ENCODE measurements at regions not wholly inside any gene's neighbourhood (a gene's known extent, or its start where the extent isn't known, plus 50 kb on each side); places are given as distances from the start of the nearest gene placed in this dataset.
A peak's percentile ranks its signal among the peaks of the same experiment; 100 is the strongest.

DNA sequence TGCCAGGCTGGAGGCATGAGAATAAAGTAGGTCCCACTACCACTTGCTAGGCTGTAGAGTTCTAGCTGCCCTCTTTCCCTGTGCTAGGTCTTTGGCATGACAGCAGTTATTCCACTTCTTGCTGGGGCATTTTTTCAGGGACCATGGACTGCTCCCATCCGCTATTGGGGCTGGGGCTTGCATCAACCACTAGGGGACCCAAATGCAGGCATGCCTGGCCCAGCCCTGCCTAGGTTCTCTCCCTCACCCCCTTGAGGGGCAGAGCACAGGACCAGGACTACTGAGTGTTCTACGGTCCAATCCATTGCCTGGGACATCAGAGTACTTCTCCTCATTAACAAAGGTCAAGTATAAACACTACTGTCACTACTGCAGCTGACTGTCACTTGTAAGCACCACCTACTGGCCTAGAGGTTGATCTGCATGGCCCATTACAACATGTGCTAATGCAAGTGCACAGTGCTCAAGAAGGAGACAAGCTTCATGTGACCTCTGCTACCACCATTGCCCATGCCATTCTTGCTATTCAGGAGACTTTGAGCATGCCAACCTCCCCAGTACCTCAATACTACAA lies 270.5 kb downstream of the MBNL1 start:
- Histone ChIP-seq H3K36me3 (no peaks in the 10 kb centered on the region), H3K4me1 (no peaks in the 10 kb centered on the region), H3K27me3 (no peaks in the 10 kb centered on the region), H3K4me3 (no peak overlapping the region), H3K27ac (no peak overlapping the region), H3K9me3 (no peaks in the 10 kb centered on the region)
- intact Hi-C loops (cut with DNase I; ENCODE audit: low total_unique reads) = no loop called here
- WGBS, 2 donors (ENCODE audit: low coverage in 1 of 2) = 78% methylated on average over 2 of the region's 2 CpGs; no CpG with 5 or more reads in 1 of the 2 donors
- TF ChIP-seq, protein P1, sequence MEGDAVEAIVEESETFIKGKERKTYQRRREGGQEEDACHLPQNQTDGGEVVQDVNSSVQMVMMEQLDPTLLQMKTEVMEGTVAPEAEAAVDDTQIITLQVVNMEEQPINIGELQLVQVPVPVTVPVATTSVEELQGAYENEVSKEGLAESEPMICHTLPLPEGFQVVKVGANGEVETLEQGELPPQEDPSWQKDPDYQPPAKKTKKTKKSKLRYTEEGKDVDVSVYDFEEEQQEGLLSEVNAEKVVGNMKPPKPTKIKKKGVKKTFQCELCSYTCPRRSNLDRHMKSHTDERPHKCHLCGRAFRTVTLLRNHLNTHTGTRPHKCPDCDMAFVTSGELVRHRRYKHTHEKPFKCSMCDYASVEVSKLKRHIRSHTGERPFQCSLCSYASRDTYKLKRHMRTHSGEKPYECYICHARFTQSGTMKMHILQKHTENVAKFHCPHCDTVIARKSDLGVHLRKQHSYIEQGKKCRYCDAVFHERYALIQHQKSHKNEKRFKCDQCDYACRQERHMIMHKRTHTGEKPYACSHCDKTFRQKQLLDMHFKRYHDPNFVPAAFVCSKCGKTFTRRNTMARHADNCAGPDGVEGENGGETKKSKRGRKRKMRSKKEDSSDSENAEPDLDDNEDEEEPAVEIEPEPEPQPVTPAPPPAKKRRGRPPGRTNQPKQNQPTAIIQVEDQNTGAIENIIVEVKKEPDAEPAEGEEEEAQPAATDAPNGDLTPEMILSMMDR (IDR thresholded peaks at IDR 0.05) = peak in 2 of 5 experiments; percentile 10 to 15
- TF ChIP-seq POLR2A (IDR thresholded peaks at IDR 0.05) (no peak), POLR2AphosphoS5 (IDR thresholded peaks at IDR 0.05) (no peak), EP300 (IDR thresholded peaks at IDR 0.05; ENCODE audit: low read depth) (no peak)
- in situ Hi-C loops (cut with MboI; ENCODE audit: low pct_ligation_motif_present in 1 of 4, low pct_unique_long_range_greater_than_20kb in 1 of 4, low sequenced_read_pairs in 3 of 4) = no loop called here
- no peak for DNase-seq

DNA sequence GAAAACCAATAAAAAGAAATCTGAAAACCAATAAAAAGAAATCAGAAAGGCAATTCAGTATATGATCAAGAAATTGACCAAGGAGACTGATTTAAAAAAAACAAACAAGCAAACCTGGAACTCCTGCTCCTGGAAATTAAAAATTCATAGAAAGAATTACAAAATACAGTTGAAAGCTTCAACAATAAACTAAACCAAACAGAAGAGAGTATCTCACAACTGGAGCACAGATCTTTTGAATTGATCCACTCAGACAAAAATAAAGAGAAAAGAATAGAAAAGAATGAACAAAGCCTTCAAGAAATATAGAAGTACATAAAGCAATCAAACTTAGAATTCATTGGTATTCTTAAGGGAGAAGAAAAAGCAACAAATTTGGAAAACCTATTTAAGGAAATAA lies 271.4 kb downstream of the MBNL1 start:
- Histone ChIP-seq H3K36me3 (no peaks in the 10 kb centered on the region), H3K4me1 (no peaks in the 10 kb centered on the region), H3K27me3 (no peaks in the 10 kb centered on the region), H3K27ac (no peak overlapping the region), H3K4me3 (no peak overlapping the region), H3K9me3 (no peaks in the 10 kb centered on the region)
- in situ Hi-C loops (cut with MboI; ENCODE audit: low pct_ligation_motif_present in 1 of 4, low pct_unique_long_range_greater_than_20kb in 1 of 4, low sequenced_read_pairs in 3 of 4) (no loop called here), intact Hi-C loops (cut with DNase I; ENCODE audit: low total_unique reads) (no loop called here)
- TF ChIP-seq POLR2A (IDR thresholded peaks at IDR 0.05) (no peak), POLR2AphosphoS5 (IDR thresholded peaks at IDR 0.05) (no peak), EP300 (IDR thresholded peaks at IDR 0.05; ENCODE audit: low read depth) (no peak)
- TF ChIP-seq, protein P1 (IDR thresholded peaks at IDR 0.05) = no peak
- DNase-seq = no peak

DNA sequence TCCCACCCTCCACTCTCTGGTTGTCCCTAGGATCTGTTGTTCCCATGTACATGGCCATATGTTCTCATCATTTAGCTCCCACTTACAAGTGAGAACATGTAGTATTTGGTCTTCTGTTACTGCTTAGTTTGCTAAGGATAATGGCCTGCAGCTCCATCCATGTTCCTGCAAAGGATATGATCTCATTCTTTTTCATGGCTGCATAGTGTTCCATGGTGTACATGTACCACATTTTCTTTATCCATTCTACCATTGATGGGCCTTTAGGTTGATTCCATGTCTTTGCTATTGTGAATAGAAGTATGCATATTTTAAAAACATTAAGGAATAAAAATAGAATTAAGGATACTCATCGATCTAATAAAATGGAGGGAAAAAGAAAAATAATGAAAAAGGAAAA lies 278.4 kb downstream of the MBNL1 start:
- 88 to 91% methylated on average over 1 of the region's 1 CpG for WGBS, 2 donors (ENCODE audit: low coverage in 1 of 2)
- TF ChIP-seq POLR2AphosphoS5 (IDR thresholded peaks at IDR 0.05) (no peak), EP300 (IDR thresholded peaks at IDR 0.05; ENCODE audit: low read depth) (no peak), POLR2A (IDR thresholded peaks at IDR 0.05) (no peak)
- TF ChIP-seq, protein P1 (IDR thresholded peaks at IDR 0.05) = no peak
- intact Hi-C loops (cut with DNase I; ENCODE audit: low total_unique reads) (no loop called here), in situ Hi-C loops (cut with MboI; ENCODE audit: low pct_ligation_motif_present in 1 of 4, low pct_unique_long_range_greater_than_20kb in 1 of 4, low sequenced_read_pairs in 3 of 4) (no loop called here)
- Histone ChIP-seq H3K4me3 (no peak overlapping the region), H3K36me3 (no peaks in the 10 kb centered on the region), H3K4me1 (no peaks in the 10 kb centered on the region), H3K27ac (no peak overlapping the region), H3K27me3 (no peaks in the 10 kb centered on the region), H3K9me3 (no peaks in the 10 kb centered on the region)
- no peak for DNase-seq

DNA sequence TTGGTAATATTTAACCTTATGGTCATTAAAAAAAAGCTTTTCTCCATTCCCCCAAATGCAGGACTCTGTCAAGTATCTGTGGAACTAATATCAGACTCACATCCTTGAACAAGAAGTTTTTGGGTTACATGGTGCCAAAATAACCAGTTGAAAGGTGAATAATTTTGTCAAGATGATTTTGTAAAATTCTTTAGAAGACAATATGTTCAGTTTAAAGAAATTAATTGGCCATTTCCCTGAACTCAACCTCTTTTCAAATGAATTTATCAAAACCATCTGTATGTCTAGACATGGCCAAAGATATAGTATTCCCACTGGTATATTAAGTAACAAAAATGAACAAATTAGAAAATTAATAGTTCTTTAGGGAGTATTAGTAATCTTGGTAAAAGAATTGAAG lies 280.5 kb downstream of the MBNL1 start:
- Histone ChIP-seq H3K4me1 (no peaks in the 10 kb centered on the region), H3K9me3 (no peaks in the 10 kb centered on the region), H3K27ac (no peak overlapping the region), H3K4me3 (no peak overlapping the region), H3K36me3 (no peaks in the 10 kb centered on the region), H3K27me3 (no peaks in the 10 kb centered on the region)
- in situ Hi-C loops (cut with MboI; ENCODE audit: low pct_ligation_motif_present in 1 of 4, low pct_unique_long_range_greater_than_20kb in 1 of 4, low sequenced_read_pairs in 3 of 4) = no loop called here
- no peak for DNase-seq
- intact Hi-C loops (cut with DNase I; ENCODE audit: low total_unique reads) = no loop called here
- TF ChIP-seq, protein P1 (IDR thresholded peaks at IDR 0.05) = no peak
- no peak for TF ChIP-seq EP300 (IDR thresholded peaks at IDR 0.05; ENCODE audit: low read depth)
- TF ChIP-seq POLR2A (IDR thresholded peaks at IDR 0.05) = no peak
- no peak for TF ChIP-seq POLR2AphosphoS5 (IDR thresholded peaks at IDR 0.05)

Data from transverse colon (tissue), 4 donors.